Transverse colon (tissue), 4 donors: ENCODE measurements at regions not wholly inside any gene's neighbourhood (a gene's known extent, or its start where the extent isn't known, plus 50 kb on each side); places are given as distances from the start of the nearest gene placed in this dataset.

Experiments used
- DNase-seq: peaks from one replicate; pipeline ENCODE4 v3.0.0-alpha.2; 2019
- H3K27ac ChIP-seq, 4 donors: fragments of 200-600 bp; sonication (generic); 2 replicates each; pipeline ENCODE4 v1.5.1; 2016 to 2018; ENCODE audit warnings: inconsistent platforms in 4 of 4
- H3K27me3 ChIP-seq: fragments of 200-600 bp; sonication (generic); 2 replicates; pipeline ENCODE4 v1.5.1; 2017; ENCODE audit warnings: inconsistent platforms
- H3K36me3 ChIP-seq, 4 donors: fragments of 200-600 bp; sonication (generic); 2 replicates each; pipeline ENCODE4 v1.5.1; 2017 to 2019; ENCODE audit warnings: inconsistent platforms in 4 of 4
- H3K4me1 ChIP-seq, 4 donors: fragments of 200-600 bp; sonication (generic); 2 replicates each; pipeline ENCODE4 v1.5.1; 2017 to 2020; ENCODE audit warnings: inconsistent platforms in 4 of 4
- H3K4me3 ChIP-seq, 4 donors: fragments of 200-600 bp; sonication (generic); 1 replicate in 1 of 4; 2 replicates in 3 of 4; pipeline versions ENCODE4 v1.5.1 to v1.6.1; 2017 to 2019; ENCODE audit warnings: inconsistent platforms in 4 of 4
- H3K9me3 ChIP-seq, 2 donors: fragments of 200-600 bp; sonication (generic); 2 replicates each; pipeline ENCODE4 v1.5.1; 2017 to 2019; ENCODE audit warnings: inconsistent platforms in 2 of 2
- CTCF ChIP-seq, 5 experiments: fragments of 200-600 bp in 3 of 5; fragments of 450-650 bp in 2 of 5; sonication (generic) in 3 of 5; IDR thresholded peaks; 1 replicate in 2 of 5; 2 replicates in 3 of 5; pipeline ENCODE4 v1.5.1; 2016 to 2017; ENCODE audit warnings: antibody characterized with exemption in 5 of 5, inconsistent platforms in 3 of 5, mild to moderate bottlenecking in 2 of 5, moderate library complexity in 1 of 5
- EP300 ChIP-seq: sonication (generic); formaldehyde crosslinking; IDR thresholded peaks from one replicate; pipeline ENCODE4 v1.6.1; 2017; ENCODE audit warnings: antibody characterized with exemption, low read depth
- POLR2A ChIP-seq: fragments of 450-650 bp; IDR thresholded peaks from one replicate; pipeline ENCODE4 v1.6.1; 2016; ENCODE audit warnings: antibody characterized with exemption, mild to moderate bottlenecking, moderate library complexity
- POLR2AphosphoS5 ChIP-seq, 3 donors: sonication (generic); formaldehyde crosslinking; IDR thresholded peaks; one replicate each; pipeline ENCODE4 v1.6.1; 2016; ENCODE audit warnings: antibody characterized with exemption in 3 of 3
- WGBS, 2 donors: methylation state at CpG; one replicate each; pipeline ENCODE4 v1.1.5; 2018; ENCODE audit warnings: low coverage in 1 of 2; 5-methylcytosine and 5-hydroxymethylcytosine counted together
- in situ Hi-C, 4 donors: fragments of 200-750 bp; cut with MboI; loops; one replicate each; pipeline versions ENCODE4 v1.15.0 to v1.15.1; 2017; ENCODE audit warnings: low sequenced_read_pairs in 3 of 4, low pct_ligation_motif_present in 1 of 4, low pct_unique_long_range_greater_than_20kb in 1 of 4
- intact Hi-C: fragments of 100-400 bp; cut with DNase I; formaldehyde crosslinking; loops from one replicate; pipeline ENCODE4 v1.15.1; 2023; ENCODE audit warnings: low total_unique reads

DNA sequence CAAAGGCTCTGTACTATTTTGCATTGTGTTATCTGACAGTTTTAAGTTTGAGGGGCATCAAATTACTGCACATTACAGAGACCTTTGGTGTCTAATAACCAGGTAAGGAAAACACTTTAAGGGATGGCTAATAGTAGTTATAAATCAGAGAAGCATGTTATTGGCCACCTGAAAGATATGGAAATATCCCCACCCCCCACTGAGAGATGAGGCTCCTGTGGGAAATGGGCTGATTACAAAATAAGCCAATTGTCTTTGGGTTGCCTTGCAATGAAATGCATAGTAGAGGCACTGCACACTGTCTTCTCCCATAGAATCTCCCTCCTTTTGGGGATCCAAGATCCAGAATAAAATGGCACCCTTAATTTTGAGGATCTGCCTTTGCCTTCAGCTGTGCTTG lies 91.0 kb downstream of the IGLL5 start:
- H3K36me3 ChIP-seq: no peaks in the 10 kb centered on the region
- H3K4me1 ChIP-seq: no peaks in the 10 kb centered on the region
- H3K27ac ChIP-seq: no peak overlapping the region
- TF ChIP-seq POLR2AphosphoS5 (IDR thresholded peaks at IDR 0.05): no peak
- no peak for TF ChIP-seq POLR2A
- no peak for TF ChIP-seq EP300
- no peak for TF ChIP-seq CTCF (IDR thresholded peaks at IDR 0.05)
- no peak for DNase-seq
- H3K4me3 ChIP-seq: no peak overlapping the region
- in situ Hi-C loops (no loop called here), intact Hi-C loops (no loop called here)
- peaks cover 7% of the 10 kb centered on the region for H3K27me3 ChIP-seq
- H3K9me3 ChIP-seq: peaks cover 8 to 13% of the 10 kb centered on the region in 2 donors

- no peak for DNase-seq
- Histone ChIP-seq H3K4me3 (no peak overlapping the region), H3K4me1 (no peaks in the 10 kb centered on the region), H3K27me3 (peaks cover 7% of the 10 kb centered on the region), H3K27ac (no peak overlapping the region), H3K9me3 (peaks cover 8 to 13% of the 10 kb centered on the region in 2 donors), H3K36me3 (no peaks in the 10 kb centered on the region)
- TF ChIP-seq POLR2A (no peak), CTCF (IDR thresholded peaks at IDR 0.05) (no peak), EP300 (no peak), POLR2AphosphoS5 (IDR thresholded peaks at IDR 0.05) (no peak)
- intact Hi-C loops (no loop called here), in situ Hi-C loops (no loop called here)
- 61 to 65% methylated on average over 4 of the region's 4 CpGs for WGBS, 2 donors
These were observed 91.1 kb upstream of the GNAZ start for GRCh38 chr22:22979121-22979724.

GRCh38 chr22:22979954-22980353 lies 90.4 kb upstream of the GNAZ start:
- intact Hi-C loops: no loop called here
- TF ChIP-seq POLR2A (no peak), CTCF (IDR thresholded peaks at IDR 0.05) (no peak), EP300 (no peak), POLR2AphosphoS5 (IDR thresholded peaks at IDR 0.05) (no peak)
- H3K36me3 ChIP-seq: no peaks in the 10 kb centered on the region
- peaks cover 7% of the 10 kb centered on the region for H3K27me3 ChIP-seq
- 93 to 98% methylated on average over 1 of the region's 1 CpG for WGBS, 2 donors
- H3K4me3 ChIP-seq: no peak overlapping the region
- in situ Hi-C loops: no loop called here
- H3K9me3 ChIP-seq: peaks cover 8 to 13% of the 10 kb centered on the region in 2 donors
- DNase-seq: no peak
- no peak overlapping the region for H3K27ac ChIP-seq
- H3K4me1 ChIP-seq: no peaks in the 10 kb centered on the region

GRCh38 chr22:22981670-22982571 lies 88.4 kb upstream of the GNAZ start:
- 63 to 86% methylated on average over 3 of the region's 3 CpGs for WGBS, 2 donors
- no peak overlapping the region for H3K4me3 ChIP-seq
- no peak for DNase-seq
- H3K27me3 ChIP-seq: peaks cover 7% of the 10 kb centered on the region
- no peak overlapping the region for H3K27ac ChIP-seq
- in situ Hi-C loops: no loop called here
- H3K36me3 ChIP-seq: no peaks in the 10 kb centered on the region
- H3K9me3 ChIP-seq: peaks cover 8 to 13% of the 10 kb centered on the region in 2 donors
- H3K4me1 ChIP-seq: no peaks in the 10 kb centered on the region
- intact Hi-C loops: no loop called here
- no peak for TF ChIP-seq POLR2A
- TF ChIP-seq CTCF (IDR thresholded peaks at IDR 0.05): no peak
- no peak for TF ChIP-seq EP300
- no peak for TF ChIP-seq POLR2AphosphoS5 (IDR thresholded peaks at IDR 0.05)
